Left cardiac atrium (tissue), 4 donors: ENCODE measurements at regions not wholly inside any gene's neighbourhood (a gene's known extent, or its start where the extent isn't known, plus 50 kb on each side); places are given as distances from the start of the nearest gene placed in this dataset.
A peak's percentile ranks its signal among the peaks of the same experiment; 100 is the strongest.
"Not testable (repeated sequence)": the region's sequence is repeated elsewhere in the genome, so short reads cannot be mapped to it uniquely, and the experiment has no call there.

Experiments
- ATAC-seq, 2 donors: fragments of 200-7000 bp; cut with Tn5 transposase; one replicate each; pipeline ENCODE4 v1.9.1; 2020; ENCODE audit warnings: mild to moderate bottlenecking in 2 of 2, moderate library complexity in 2 of 2
- DNase-seq: peaks from one replicate; pipeline ENCODE4 v3.0.0-alpha.2; 2020
- intact Hi-C, 2 donors: fragments of 100-400 bp; cut with DNase I; formaldehyde crosslinking; loops; one replicate each; pipeline versions ENCODE4 v1.14.1 to v1.15.1; 2022 to 2023
- donor health status: DM: no; HTN: yes; CAD: no.
- donor health status: DM: no; HTN: yes; CAD: no; lungs with severe emphysema.
- donor health status: DM: yes; HTN: yes; CAD: no.
- donor health status: Dilated cardiomyopathy.

DNA sequence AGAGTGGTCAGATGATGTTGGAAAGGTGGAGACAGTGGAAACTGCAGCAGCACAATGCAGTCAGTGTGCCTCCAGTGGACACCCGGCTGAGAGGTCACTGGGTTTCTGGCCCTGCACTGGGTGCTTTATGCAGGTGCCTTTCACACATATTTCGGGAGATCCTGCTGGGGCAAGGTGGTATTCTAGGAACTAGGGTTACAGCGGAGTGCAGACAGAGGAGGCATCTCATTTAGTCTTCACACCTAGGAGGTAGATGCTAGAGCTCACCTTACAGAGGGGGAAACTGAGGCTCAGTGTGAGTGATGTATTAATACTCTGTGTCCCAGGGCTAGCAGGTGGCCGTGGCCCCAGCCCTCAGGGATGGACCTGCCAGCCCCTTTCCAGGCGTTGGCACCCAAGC is 103.9 kb upstream of the KCTD7 start:
- no peak for ATAC-seq
- intact Hi-C loops = no loop called here
- no peak for DNase-seq

DNA sequence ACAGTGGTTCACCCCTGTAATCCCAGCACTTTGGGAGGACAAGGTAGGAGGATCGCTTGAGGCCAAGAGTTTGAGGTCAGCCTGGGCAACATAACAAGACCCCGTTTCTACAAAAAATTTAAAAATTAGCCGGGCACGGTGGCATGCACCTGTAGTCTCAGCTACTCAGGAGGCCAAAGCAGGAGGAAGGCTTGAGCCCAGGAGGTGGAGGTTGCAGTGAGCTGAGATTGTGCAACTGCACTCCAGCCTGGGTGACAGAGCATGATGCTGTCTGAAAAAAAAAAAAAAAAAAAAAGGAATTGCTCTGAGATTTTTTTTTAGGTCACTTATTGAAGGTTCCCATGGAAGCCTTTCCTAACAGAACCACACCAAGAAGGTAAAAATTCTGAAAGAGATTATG is 101.9 kb upstream of the KCTD7 start:
- ATAC-seq, intact Hi-C loops: not testable (repeated sequence)

DNA sequence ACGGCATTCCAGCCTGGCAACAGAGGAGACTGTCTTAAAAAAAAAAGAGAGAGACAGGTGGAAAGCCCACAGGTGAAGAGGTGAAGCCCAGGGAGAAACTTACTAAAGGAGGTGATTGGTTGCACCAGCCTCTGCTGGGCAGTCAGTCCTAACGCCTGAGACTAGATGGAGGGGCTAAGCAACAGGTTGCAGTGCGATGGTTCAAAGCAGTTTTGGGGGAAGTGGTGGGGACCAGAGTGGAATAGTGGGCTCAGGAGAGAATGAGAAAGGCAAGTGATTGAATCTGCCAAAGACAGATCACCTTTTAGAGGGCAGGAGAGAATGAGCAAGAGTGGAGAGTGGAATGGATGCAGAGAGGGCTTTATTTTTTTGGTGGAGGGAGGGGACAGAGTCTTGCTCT is 100.0 kb upstream of the KCTD7 start:
- intact Hi-C loops = no loop called here
- no peak for ATAC-seq

More for the DNA sequence above, 101.9 kb upstream of the KCTD7 start:
- DNase-seq = not testable (repeated sequence)

DNA sequence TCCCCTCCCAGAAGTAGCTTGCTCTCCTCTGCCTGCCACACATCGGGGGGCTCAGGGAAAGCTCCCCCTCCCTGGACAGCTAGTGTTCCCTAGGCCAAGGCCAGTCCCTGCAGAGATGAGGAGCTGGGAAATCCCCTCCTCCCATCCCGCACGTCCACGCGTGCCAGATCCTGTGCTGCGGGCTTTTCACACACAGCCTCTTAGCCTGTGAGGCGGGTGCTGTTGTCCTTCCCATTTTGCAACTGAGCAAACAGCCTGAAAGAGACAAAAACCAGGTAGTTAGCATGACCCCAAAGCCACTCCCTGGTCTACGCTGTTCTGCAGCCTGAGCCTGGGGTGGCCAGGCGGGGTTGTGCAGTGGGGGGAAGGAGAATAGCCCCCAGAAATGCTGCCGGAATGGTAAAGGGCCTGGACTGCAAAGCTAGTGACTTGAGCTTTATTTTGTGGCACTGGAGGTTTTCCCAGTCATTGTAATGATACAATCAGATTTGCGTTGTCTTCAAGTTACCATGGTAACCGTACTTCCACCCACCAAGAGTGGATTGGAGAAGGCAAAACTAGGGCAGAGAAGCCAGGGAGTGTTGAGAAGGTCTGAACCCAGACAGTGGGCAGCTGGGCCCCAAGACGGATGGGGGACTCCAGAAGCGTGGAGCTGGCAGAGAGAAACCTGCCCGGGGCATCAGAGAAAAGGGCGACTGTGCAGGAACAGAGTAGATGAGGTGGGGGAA is 98.6 kb upstream of the KCTD7 start:
- ATAC-seq (no peak), DNase-seq (no peak)
- intact Hi-C loops = no loop called here

More for the DNA sequence above, 100.0 kb upstream of the KCTD7 start:
- DNase-seq = no peak

DNA sequence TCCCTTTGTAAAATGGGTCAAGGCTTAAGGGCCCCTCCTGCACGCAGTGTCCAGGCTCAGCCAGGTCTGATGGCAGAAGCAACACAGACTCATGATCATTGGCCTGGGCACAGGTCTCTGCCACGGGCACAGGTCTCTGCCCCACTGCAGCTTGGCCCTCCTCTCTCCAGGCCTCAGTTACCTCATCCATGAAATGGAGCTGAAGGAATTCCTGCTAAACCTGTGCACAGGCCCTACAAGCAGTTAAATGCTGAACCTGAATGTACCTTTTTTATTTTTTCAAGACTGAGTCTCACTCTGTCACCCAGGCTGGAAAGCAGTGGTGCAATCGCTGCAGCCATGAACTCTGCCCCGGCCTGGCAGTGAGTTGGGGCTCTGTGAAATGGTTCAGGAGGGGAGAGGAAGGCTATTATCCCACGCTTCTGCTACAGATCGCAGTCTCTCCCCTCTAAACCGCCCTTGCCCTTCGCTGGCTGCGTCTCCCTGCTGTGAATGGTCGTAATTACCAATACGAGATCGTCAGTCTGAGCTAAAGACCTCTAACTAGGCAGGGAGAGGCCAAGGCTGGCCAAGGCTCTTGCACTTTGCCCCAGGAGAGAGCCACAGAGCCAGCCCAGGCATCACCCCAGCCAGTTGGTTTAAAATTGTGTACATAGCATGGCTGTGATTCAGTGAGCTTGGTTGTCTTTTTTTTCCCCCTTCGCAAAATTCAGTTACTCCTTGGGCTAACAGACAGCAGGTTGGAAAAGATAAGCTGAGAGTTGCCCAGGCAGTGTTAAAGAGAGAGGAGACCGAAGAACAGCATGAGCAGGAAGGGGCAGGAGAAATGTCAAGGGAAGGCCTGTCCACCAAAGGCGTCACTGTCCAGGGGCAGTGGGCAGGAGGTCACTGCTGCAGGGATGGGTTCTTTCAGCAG is 93.0 kb upstream of the KCTD7 start:
- DNase-seq (no peak), ATAC-seq (peak in 1 of 2 donors; percentile 77)
- intact Hi-C loops = no loop called here

DNA sequence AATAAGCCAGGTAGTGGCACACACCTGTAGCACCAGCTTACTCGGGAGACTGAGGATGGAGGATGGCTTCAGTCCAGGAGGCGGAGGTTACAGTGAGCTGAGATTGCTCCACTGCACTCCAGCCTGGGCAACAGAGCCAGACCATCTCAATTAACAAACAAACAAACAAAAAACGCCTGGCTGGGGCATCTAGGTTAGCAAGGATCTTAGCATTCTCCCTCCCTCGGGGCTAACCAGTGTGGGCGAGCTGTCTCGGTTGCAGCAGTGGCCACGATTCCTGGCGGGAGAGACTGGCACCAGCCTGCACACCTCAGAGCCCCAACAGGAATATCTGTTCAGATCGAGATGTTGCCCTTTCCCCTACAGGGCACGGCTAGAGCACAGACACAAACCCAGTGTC is 91.3 kb upstream of the KCTD7 start:
- intact Hi-C loops = no loop called here
- no peak for ATAC-seq
- no peak for DNase-seq

DNA sequence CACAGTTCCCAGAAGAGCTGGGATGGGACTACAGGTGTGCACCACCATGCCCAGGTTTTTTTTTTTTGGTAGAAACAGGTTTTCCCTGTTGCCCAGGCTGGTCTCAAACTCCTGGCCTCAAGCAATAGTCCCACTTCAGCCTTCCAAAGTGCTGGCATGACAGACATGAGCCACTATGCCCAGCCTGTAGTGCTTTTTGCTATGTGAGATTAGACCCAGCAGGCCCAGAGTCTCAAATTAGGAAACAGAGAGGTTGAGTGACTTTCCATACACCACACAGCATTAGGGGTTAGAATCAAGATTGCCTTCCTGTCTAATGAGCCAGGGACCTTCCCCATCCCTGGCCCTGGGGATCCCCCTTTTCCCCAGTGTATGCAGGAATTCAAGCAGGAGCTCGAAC is 90.8 kb upstream of the KCTD7 start:
- DNase-seq (no peak), ATAC-seq (no peak)
- intact Hi-C loops = no loop called here

DNA sequence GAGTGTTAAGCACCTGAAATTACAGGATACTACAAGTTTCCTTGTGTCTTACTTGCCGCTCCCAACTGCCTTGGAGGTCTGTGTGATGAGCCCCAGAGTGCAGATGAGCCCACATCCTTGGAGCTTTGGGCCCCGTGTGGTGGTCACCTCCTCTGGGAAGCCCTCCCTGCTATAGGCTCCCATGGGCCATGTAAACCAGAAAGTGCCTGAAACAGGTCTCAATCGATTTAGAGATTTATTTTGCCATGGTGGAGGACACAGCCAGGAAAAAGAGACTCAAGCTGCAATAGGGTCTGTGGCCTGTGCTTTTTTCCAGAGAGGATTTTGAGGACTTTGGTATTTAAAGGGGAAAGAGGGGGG is 89.4 kb upstream of the KCTD7 start:
- DNase-seq (no peak), ATAC-seq (no peak)
- intact Hi-C loops = no loop called here

DNA sequence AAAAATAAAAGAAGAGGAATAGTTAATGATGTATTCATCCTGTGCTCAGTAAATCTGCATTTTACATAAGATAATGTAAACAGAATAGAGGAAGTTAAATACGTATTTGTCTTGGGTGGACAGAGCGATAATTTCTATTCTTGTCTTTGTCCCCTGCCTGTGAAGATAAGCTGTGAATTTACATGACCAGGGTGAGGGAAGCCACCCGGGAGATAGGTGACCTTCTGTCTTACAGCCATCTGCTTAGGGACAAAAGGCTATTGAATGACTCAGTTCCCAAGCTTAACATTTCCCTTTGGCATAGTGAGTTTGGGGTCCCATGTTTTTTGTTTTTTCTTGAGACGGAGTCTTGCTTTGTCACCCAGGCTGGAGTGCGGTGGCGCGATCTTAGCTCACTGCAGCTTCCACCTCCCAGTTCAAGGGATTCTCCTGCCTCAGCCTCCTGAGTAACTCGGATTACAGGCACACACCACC is 88.7 kb upstream of the KCTD7 start:
- intact Hi-C loops = no loop called here
- peak in 1 of 2 donors; percentile 14 for ATAC-seq
- DNase-seq = no peak

DNA sequence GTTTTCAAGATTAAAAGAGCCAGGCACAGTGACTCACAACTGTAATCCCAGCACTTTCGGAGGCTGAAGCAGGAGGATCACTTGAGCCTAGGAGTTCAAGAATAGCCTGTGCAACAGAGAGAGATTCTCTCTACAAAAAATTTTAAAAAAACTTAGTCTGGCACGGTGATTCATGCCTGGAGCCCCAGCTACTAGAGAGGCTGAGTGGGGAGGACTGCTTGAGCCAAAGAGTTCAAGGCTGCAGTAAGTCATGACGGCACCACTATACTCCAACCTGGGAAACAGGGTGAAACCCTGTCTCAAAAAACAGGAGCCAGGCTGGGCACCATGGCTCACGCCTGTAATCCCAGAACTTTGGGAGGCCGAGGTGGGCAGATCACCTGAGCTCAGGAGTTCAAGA is 86.6 kb upstream of the KCTD7 start:
- intact Hi-C loops = no loop called here
- DNase-seq (no peak), ATAC-seq (no peak)

DNA sequence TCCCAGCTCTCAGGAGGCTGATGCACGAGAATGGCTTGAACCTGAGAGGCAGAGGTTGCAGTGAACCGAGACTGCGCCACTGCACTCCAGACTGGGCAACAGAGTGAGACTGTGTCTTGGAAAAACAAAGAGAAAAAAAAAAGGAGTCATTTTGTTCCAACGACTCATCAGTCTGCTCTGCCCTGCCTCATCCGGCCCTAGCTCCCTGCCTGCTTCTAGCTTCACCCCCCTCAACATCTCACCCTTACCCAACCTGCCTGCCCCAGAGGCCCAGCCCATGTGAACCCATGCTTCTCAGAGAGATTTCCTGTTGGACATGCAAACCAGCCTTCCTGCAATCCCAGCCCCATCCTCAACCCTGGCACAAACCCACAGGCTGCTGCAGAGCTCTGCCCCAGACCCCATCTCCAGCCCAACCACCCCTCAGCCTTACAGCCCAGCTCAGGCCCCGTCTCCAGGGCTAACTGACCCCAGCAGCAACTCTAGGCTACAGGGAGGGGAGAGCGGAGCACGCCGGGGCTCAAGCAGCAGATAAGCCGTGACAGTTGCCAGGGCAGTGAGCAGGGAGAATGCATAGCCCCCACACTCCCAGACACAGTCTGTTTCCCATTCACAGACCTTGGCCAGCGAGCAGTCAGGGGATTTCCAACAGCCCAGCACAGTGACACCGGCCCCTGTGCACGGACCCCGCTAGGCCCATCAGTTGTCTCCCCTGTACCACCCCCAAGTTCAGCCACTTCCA is 86.0 kb upstream of the KCTD7 start:
- no peak for DNase-seq
- intact Hi-C loops = no loop called here
- ATAC-seq = peak; percentile 44 to 54

DNA sequence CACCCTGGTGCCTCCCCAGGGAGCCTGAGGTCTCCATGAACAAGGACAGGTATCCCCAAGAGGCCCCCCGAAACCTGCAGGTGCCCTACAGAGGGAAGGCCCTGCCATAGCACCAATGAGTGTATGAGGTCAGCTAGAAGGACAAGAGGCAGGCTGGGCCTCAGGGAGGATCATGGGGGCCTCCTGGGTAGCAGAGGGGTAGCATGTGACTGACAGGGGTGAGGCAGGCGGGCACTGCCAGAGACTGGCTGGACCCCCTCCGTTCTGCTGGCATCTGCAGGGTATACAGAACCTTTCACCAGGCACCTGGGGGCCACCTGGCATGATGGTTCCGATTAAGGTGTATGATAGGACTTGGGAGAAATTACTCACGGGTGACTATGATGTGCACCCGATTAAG is 79.2 kb upstream of the KCTD7 start:
- intact Hi-C loops = no loop called here
- ATAC-seq = no peak
- no peak for DNase-seq

DNA sequence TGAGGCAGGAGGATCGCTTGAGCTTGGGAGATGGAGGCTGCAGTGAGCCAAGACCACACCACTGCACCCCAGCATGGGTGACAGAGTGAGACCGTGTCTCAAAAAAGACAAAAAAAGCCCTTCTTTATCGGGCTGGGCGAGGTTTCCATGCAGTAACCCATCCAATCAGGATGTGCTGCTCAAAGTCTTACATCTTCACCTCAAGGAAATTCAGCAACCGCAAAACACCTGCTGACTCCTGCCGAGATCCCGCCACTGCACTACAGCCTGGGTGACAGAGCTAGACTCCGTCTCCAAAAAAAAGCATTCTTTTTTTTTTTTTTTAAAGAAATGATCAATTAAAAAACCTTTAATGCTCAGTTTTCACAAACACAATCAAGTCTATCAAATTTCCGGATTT is 75.7 kb upstream of the KCTD7 start:
- no peak for ATAC-seq
- intact Hi-C loops = no loop called here
- DNase-seq = no peak

DNA sequence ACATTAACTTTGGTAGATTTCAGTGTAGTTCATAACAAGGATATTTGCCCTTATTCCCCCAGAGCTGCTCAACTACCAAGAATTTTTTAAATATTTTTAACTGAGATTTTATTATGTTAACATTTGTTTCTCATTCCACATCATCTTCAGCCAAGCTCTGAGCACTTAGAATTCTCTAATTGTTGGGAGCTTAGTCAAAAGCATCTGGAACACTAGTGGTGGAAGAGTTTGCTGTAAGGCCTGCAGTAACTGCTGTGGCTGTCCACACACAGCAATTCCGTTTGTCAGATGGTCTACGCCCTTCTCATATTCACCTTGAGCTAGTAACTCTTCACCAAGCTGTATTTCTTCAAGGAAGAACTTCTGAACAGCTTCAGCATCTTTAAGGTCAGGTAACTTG is 75.0 kb upstream of the KCTD7 start:
- intact Hi-C loops, ATAC-seq: not testable (repeated sequence)

DNA sequence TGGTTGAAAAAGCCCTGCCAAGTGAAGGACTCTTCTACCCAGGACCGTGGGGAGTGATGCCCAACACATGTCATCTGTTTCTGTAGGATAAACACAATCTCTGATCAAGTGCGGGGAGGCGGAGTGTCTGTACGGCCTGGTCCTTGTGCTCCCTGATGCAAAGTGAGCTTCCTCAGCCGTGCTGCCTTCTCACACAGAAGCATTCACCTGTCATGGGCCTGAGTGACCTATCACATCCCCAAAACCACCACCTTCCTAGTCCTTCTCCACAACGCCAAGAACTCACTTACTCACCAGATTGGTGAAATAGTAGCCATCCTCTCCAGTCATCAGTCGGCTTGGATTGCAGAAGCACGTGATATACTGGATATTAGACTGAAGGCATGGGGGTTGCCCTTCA is 74.4 kb upstream of the KCTD7 start:
- ATAC-seq, intact Hi-C loops, DNase-seq: not testable (repeated sequence)

More for the DNA sequence above, 75.0 kb upstream of the KCTD7 start:
- DNase-seq = not testable (repeated sequence)

DNA sequence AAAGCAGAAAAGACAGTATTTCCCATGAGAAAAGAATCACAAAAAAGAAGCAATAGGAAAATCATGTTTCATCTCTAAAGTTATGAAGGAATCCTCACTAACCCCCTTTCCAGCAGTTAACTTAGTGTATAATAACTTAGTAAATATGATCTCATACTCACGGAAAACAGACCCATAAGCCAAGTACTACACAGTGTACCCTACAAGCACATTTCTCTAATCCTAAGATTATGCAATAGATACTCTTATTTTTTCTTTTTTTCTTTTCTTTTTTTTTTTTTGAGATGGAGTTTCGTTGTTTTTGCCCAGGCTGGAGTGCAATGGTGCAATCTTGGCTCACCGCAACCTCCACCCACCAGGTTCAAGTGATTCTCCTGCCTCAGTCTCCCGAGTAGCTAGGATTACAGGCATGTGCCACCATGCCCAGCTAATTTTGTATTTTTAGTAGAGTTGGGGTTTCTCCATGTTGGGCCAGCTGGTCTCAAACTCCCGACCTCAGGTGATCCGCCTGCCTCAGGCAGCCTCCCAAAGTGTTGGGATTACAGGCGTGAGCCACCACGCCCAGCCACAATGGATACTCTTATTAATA is 73.7 kb upstream of the KCTD7 start:
- DNase-seq, intact Hi-C loops, ATAC-seq: not testable (repeated sequence)

DNA sequence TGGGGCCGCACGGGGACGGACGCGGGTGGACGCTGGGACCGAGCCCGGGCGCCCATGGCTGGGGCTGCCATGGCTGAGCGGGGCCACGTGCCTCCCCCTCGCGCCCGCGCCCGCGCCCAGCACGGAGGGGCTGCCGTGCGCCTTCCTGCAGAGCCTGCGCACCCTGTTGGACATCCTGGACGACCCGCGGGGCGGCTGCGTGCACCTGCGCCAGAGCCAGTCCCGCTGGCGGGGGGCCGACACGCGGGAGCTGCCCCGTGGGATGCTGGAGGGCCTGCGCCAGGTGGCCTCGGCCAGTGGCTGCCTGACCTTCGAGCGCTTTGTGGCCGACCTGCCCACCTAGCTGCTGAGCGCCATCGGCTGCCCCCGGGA is 72.5 kb upstream of the KCTD7 start:
- no peak for ATAC-seq
- DNase-seq = no peak
- intact Hi-C loops = no loop called here

DNA sequence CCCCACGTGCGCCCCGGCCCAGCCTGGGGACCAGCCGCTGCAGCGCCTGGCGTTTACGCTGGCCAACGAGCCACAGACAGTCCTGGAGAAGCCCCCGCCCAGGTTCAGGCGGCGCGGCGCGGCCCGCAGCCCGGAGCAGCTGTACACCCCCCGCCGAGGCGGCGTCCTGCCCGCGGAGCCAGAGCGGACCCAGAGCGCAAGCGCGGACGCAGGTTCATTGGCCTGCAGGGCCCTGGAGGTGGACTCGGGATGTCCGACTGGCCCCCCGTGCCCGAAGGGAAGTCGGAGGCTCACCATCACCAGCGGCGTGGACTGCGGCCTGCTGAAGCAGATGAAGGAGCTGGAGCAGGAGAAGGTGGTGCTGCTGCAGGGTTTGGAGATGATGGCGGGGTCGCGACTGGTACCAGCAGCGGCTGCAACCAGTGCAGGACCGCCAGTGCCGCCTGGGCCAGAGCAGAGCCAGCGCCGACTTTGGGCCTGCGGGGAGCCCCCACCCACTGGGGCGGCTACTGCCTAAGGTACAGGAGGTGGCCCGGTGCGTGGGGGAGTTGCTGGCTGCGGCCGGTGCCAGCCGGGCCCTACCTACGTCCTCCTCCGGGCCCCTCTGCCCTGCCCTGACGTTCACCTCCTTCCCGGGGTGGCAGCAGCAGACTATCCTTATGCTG is 72.0 kb upstream of the KCTD7 start:
- peak; percentile 2 to 6 for ATAC-seq
- no peak for DNase-seq
- intact Hi-C loops = no loop called here
